SK-N-SH (cell line): ENCODE measurements at regions not wholly inside any gene's neighbourhood (a gene's known extent, or its start where the extent isn't known, plus 50 kb on each side); places are given as distances from the start of the nearest gene placed in this dataset.

Experiments used
- CTCF ChIA-PET: fragments of 300-600, 350-600 bp; formaldehyde crosslinking; extraction: SDS; loops from one replicate; lab custom pipeline; 2021; lab: Yijun Ruan, JAX
- POLR2A ChIA-PET: fragments of 350-600 bp; sonication (Branson Sonifier 250); formaldehyde crosslinking; extraction: SDS; loops from one replicate; lab custom pipeline; 2020; ENCODE audit warnings: antibody characterized with exemption, inconsistent platforms; lab: Yijun Ruan, JAX
- DNase-seq: peaks from one replicate; pipeline ENCODE4 v3.0.0; 2012
- H2AFZ ChIP-seq: fragments of 200-600 bp; sonication (generic); 2 replicates; pipeline ENCODE4 v1.8.1; 2016; ENCODE audit warnings: antibody characterized with exemption, mild to moderate bottlenecking, low read depth
- H3F3A ChIP-seq: fragments of 200-600 bp; sonication (generic); replicated peaks from 2 replicates; pipeline ENCODE3; 2016; ENCODE audit warnings: antibody characterized with exemption, mild to moderate bottlenecking; ENCODE audit not compliant: insufficient read depth
- H3K27ac ChIP-seq, 2 experiments: fragments of 200-500 bp in 1 of 2; fragments of 200-600 bp in 1 of 2; sonication (Bioruptor generic) in 1 of 2; sonication (generic), shearing (Covaris generic) in 1 of 2; 2 replicates each; pipeline versions ENCODE4 v1.5.1 to v1.6.1; 2014 to 2016; ENCODE audit warnings: low read depth in 2 of 2, inconsistent platforms in 1 of 2, low read length in 1 of 2, mild to moderate bottlenecking in 1 of 2, mixed read lengths in 1 of 2
- H3K27me3 ChIP-seq: fragments of 200-600 bp; sonication (generic), shearing (Covaris generic); 2 replicates; pipeline ENCODE4 v1.6.1; 2016; ENCODE audit warnings: mixed run types; ENCODE audit not compliant: insufficient read depth
- H3K36me3 ChIP-seq, 2 experiments: fragments of 200-500 bp in 1 of 2; fragments of 200-600 bp in 1 of 2; sonication (Bioruptor generic) in 1 of 2; sonication (generic) in 1 of 2; replicated peaks in 1 of 2; 2 replicates each; pipeline versions ENCODE3 to v1.5.1; 2014 to 2016; ENCODE audit warnings: low read length in 1 of 2, mild to moderate bottlenecking in 1 of 2; ENCODE audit not compliant: insufficient read depth in 2 of 2, control insufficient read depth in 1 of 2
- H3K4me1 ChIP-seq, 2 experiments: fragments of 200-500 bp in 1 of 2; fragments of 200-600 bp in 1 of 2; sonication (Bioruptor generic) in 1 of 2; sonication (generic), shearing (Covaris generic) in 1 of 2; 2 replicates each; pipeline versions ENCODE4 v1.5.1 to v1.6.1; 2014 to 2016; ENCODE audit warnings: low read depth in 1 of 2, low read length in 1 of 2, mixed run types in 1 of 2; ENCODE audit not compliant: insufficient read depth in 2 of 2, control insufficient read depth in 1 of 2
- H3K4me2 ChIP-seq: fragments of 200-600 bp; sonication (generic), shearing (Covaris generic); 2 replicates; pipeline ENCODE4 v1.6.1; 2017; ENCODE audit warnings: mixed run types
- H3K4me3 ChIP-seq, 2 experiments: fragments of 200-500 bp in 1 of 2; fragments of 200-600 bp in 1 of 2; sonication (Bioruptor generic) in 1 of 2; sonication (generic), shearing (Covaris generic) in 1 of 2; 2 replicates each; pipeline versions ENCODE4 v1.5.1 to v1.8.1; 2014 to 2016; ENCODE audit warnings: low read depth in 2 of 2, inconsistent platforms in 1 of 2, low read length in 1 of 2, mild to moderate bottlenecking in 1 of 2, mixed read lengths in 1 of 2, moderate library complexity in 1 of 2
- H3K79me2 ChIP-seq: fragments of 200-600 bp; sonication (generic); 2 replicates; pipeline ENCODE4 v1.8.1; 2017; ENCODE audit warnings: mild to moderate bottlenecking; ENCODE audit not compliant: insufficient read depth
- H3K9ac ChIP-seq: fragments of 200-600 bp; sonication (generic); 2 replicates; pipeline ENCODE4 v1.6.1; 2017; ENCODE audit warnings: mixed run types
- H3K9me2 ChIP-seq: fragments of 200-600 bp; sonication (generic); 2 replicates; pipeline ENCODE4 v1.6.1; 2017; ENCODE audit warnings: mixed run types
- H3K9me3 ChIP-seq: fragments of 200-600 bp; sonication (generic); 2 replicates; pipeline ENCODE4 v1.6.1; 2017; ENCODE audit warnings: mixed run types, mild to moderate bottlenecking, moderate library complexity
- H4K20me1 ChIP-seq: fragments of 200-600 bp; sonication (generic); 2 replicates; pipeline ENCODE4 v1.6.1; 2017; ENCODE audit warnings: mild to moderate bottlenecking, mixed run types; ENCODE audit not compliant: insufficient read depth
- CTCF ChIP-seq: fragments of 200-600 bp; sonication (generic); IDR thresholded peaks from 2 replicates; pipeline ENCODE4 v1.6.1; 2017; ENCODE audit warnings: antibody characterized with exemption, mild to moderate bottlenecking, moderate library complexity
- EP300 ChIP-seq, 2 experiments: IDR thresholded peaks; 2 replicates each; pipeline versions ENCODE4 v1.4.0 to v1.6.1; 2012; ENCODE audit warnings: borderline replicate concordance in 1 of 2, low read depth in 1 of 2, low read length in 1 of 2
- EZH2phosphoT487 ChIP-seq: fragments of 200-600 bp; sonication (generic); IDR thresholded peaks from 2 replicates; pipeline ENCODE4 v1.6.1; 2017; ENCODE audit warnings: low read depth, mixed run types, mild to moderate bottlenecking, antibody characterized with exemption, moderate library complexity, borderline replicate concordance
- FOXJ3 ChIP-seq: sonication (generic); formaldehyde crosslinking; IDR thresholded peaks from 2 replicates; pipeline ENCODE4 v1.5.1; 2020; ENCODE audit warnings: mild to moderate bottlenecking, missing genetic modification reagents
- GABPA ChIP-seq: IDR thresholded peaks from 2 replicates; pipeline ENCODE4 v1.4.0; 2012; ENCODE audit warnings: low read depth, mild to moderate bottlenecking
- GATA2 ChIP-seq: sonication (generic); formaldehyde crosslinking; IDR thresholded peaks from 2 replicates; pipeline ENCODE4 v1.5.0; 2020; ENCODE audit warnings: mild to moderate bottlenecking, missing genetic modification reagents
- IRF3 ChIP-seq: fragments of 150-350 bp; IDR thresholded peaks from 2 replicates; pipeline ENCODE4 v1.6.1; 2016; ENCODE audit warnings: mild to moderate bottlenecking, low read depth, low read length
- JUND ChIP-seq: IDR thresholded peaks from 2 replicates; pipeline ENCODE4 v1.4.0; 2012
- MAX ChIP-seq: IDR thresholded peaks from 2 replicates; pipeline ENCODE4 v1.4.0; 2012; ENCODE audit warnings: low read depth
- MXI1 ChIP-seq: IDR thresholded peaks from 2 replicates; pipeline ENCODE4 v1.6.1; 2012; ENCODE audit warnings: mild to moderate bottlenecking, low read depth, low read length, improper control_type of control experiment
- NFIC ChIP-seq: IDR thresholded peaks from 2 replicates; pipeline ENCODE4 v1.4.0; 2012; ENCODE audit warnings: borderline replicate concordance
- NRF1 ChIP-seq: IDR thresholded peaks from 2 replicates; pipeline ENCODE4 v1.6.1; 2012; ENCODE audit warnings: low read depth, mild to moderate bottlenecking, low read length
- PBX3 ChIP-seq: IDR thresholded peaks from 2 replicates; pipeline ENCODE4; 2012
- RFX5 ChIP-seq: IDR thresholded peaks from 2 replicates; pipeline ENCODE4 v1.6.1; 2012; ENCODE audit warnings: mild to moderate bottlenecking, improper control_type of control experiment, low read length
- RXRA ChIP-seq: IDR thresholded peaks from 2 replicates; pipeline ENCODE4 v1.4.0; 2012; ENCODE audit warnings: low read depth, mild to moderate bottlenecking, borderline replicate concordance
- SIN3A ChIP-seq: IDR thresholded peaks from 2 replicates; pipeline ENCODE4 v1.6.1; 2012; ENCODE audit warnings: low read depth, mild to moderate bottlenecking, low read length, moderate library complexity, borderline replicate concordance
- SMC3 ChIP-seq: IDR thresholded peaks from 2 replicates; pipeline ENCODE4 v1.6.1; 2012; ENCODE audit warnings: low read depth, low read length, improper control_type of control experiment
- TAF1 ChIP-seq: IDR thresholded peaks from 2 replicates; pipeline ENCODE4 v1.6.1; 2012; ENCODE audit warnings: low read depth, mild to moderate bottlenecking, low read length, moderate library complexity, borderline replicate concordance
- USF1 ChIP-seq: IDR thresholded peaks from 2 replicates; pipeline ENCODE4 v1.4.0; 2012; ENCODE audit warnings: low read depth, borderline replicate concordance
- USF2 ChIP-seq: fragments of 150-350 bp; IDR thresholded peaks from 2 replicates; pipeline ENCODE4 v1.6.1; 2017; ENCODE audit warnings: antibody characterized with exemption, low read length, low read depth, borderline replicate concordance
- WGBS: methylation state at CpG from one replicate; pipeline ENCODE4 v1.1.6; 2017; ENCODE audit warnings: low lambda C conversion rate; 5-methylcytosine and 5-hydroxymethylcytosine counted together

- H3K4me2 ChIP-seq: no peak overlapping the region
- H3K27ac ChIP-seq: peak overlapping the region in 1 of 2 experiments; percentile 77; a peak in 1 of 4 replicates
- H2AFZ ChIP-seq: no peak overlapping the region
- TF ChIP-seq SMC3 (no peak), MAX (no peak), IRF3 (no peak), NRF1 (no peak), CTCF (no peak), RFX5 (no peak), PBX3 (no peak), USF1 (no peak), GATA2 (CRISPR knock-in tag) (no peak), SIN3A (no peak), MXI1 (no peak), GABPA (no peak), TAF1 (no peak), EP300 (IDR thresholded peaks at IDR 0.05; ENCODE audit: borderline replicate concordance in 1 of 2, low read depth in 1 of 2, low read length in 1 of 2) (no peak), EZH2phosphoT487 (no peak), USF2 (no peak), FOXJ3 (CRISPR knock-in tag) (no peak), JUND (no peak), RXRA (no peak), NFIC (no peak)
- WGBS: 95% methylated on average over 4 of the region's 4 CpGs
- no peaks in the 10 kb centered on the region for H4K20me1 ChIP-seq
- H3K79me2 ChIP-seq: no peaks in the 10 kb centered on the region
- H3K9me2 ChIP-seq: no peaks in the 10 kb centered on the region
- H3F3A ChIP-seq: peaks cover 20% of the 10 kb centered on the region
- H3K4me1 ChIP-seq: 0 out of 4 replicates have a peak, but pooled peaks cover 0 to 6% of the 10 kb centered on the region in 2 experiments
- H3K9ac ChIP-seq: no peak overlapping the region
- H3K4me3 ChIP-seq: no peak overlapping the region
- POLR2A ChIA-PET: no interaction called here
- CTCF ChIA-PET: interaction anchor here (1.0 to 1.4 kb wide), 4 partner anchors 9 to 271 kb away, joined by 3 to 8 read pairs (median 4); no protein-coding TSS in a partner anchor
- H3K9me3 ChIP-seq: no peaks in the 10 kb centered on the region
- H3K36me3 ChIP-seq: peaks cover 29 to 57% of the 10 kb centered on the region in 2 experiments
- no peak for DNase-seq
- no peaks in the 10 kb centered on the region for H3K27me3 ChIP-seq
These were observed 220.3 kb upstream of the TPM1 start for GRCh38 chr15:62822228-62822627.
